Activated CD4-positive, alpha-beta T cell treated with anti-CD3 and anti-CD28 coated beads, Interleukin-2, amount 50 U/mL, for 16 hours (primary cell): ENCODE measurements at regions not wholly inside any gene's neighbourhood (a gene's known extent, or its start where the extent isn't known, plus 50 kb on each side); places are given as distances from the start of the nearest gene placed in this dataset.
"Not testable (repeated sequence)": the region's sequence is repeated elsewhere in the genome, so short reads cannot be mapped to it uniquely, and the experiment has no call there.

Source experiments
- DNase-seq: peaks from one replicate; pipeline ENCODE4 v3.0.0-alpha.2; 2020

- no peak for DNase-seq
Observed at GRCh38 chr1:182003953-182004586, 57.4 kb downstream of the ZNF648 start.

- DNase-seq, result no peak
Observed at GRCh38 chr1:182003025-182003725, 58.3 kb downstream of the ZNF648 start.

- no peak for DNase-seq
Observed at GRCh38 chr1:182002570-182002969, 58.9 kb downstream of the ZNF648 start.

- DNase-seq, result no peak
Observed at GRCh38 chr1:181998858-181999257, 62.7 kb downstream of the ZNF648 start.

- no peak for DNase-seq
Observed at GRCh38 chr1:181992072-181992471, 69.4 kb downstream of the ZNF648 start.

- no peak for DNase-seq
Observed at GRCh38 chr1:181990728-181991127, 70.8 kb downstream of the ZNF648 start.

- DNase-seq, result no peak
Observed at GRCh38 chr1:181989261-181989920, 72.1 kb downstream of the ZNF648 start.

- DNase-seq, result no peak
Observed at GRCh38 chr1:181987996-181988395, 73.5 kb downstream of the ZNF648 start.

- DNase-seq, result no peak
Observed at GRCh38 chr1:181987334-181987895, 74.1 kb downstream of the ZNF648 start.

- no peak for DNase-seq
Observed at GRCh38 chr1:181986907-181987305, 74.6 kb downstream of the ZNF648 start.

- DNase-seq, result no peak
Observed at GRCh38 chr1:181985936-181986906, 75.3 kb downstream of the ZNF648 start.

- no peak for DNase-seq
Observed at GRCh38 chr1:181985281-181985680, 76.2 kb downstream of the ZNF648 start.

- no peak for DNase-seq
Observed at GRCh38 chr1:181984006-181984405, 77.5 kb downstream of the ZNF648 start.

- DNase-seq, result no peak
Observed at GRCh38 chr1:181981821-181982220, 79.7 kb downstream of the ZNF648 start.

GRCh38 chr1:181972256-181972655 is 89.3 kb downstream of the ZNF648 start:
- no peak for DNase-seq

- DNase-seq, result no peak
Observed at GRCh38 chr1:181971424-181971823, 90.1 kb downstream of the ZNF648 start.

GRCh38 chr1:181969902-181970301 is 91.6 kb downstream of the ZNF648 start:
- DNase-seq, result no peak

GRCh38 chr1:181954696-181955095 is 106.8 kb downstream of the ZNF648 start:
- DNase-seq, result not testable (repeated sequence)

- DNase-seq, result not testable (repeated sequence)
Observed at GRCh38 chr1:181954178-181954577, 107.3 kb downstream of the ZNF648 start.

- DNase-seq, result no peak
Observed at GRCh38 chr1:181953596-181953995, 107.9 kb downstream of the ZNF648 start.

GRCh38 chr1:181951213-181951612 is 110.3 kb downstream of the ZNF648 start:
- DNase-seq, result no peak

- no peak for DNase-seq
Observed at GRCh38 chr1:181949500-181949899, 112.0 kb downstream of the ZNF648 start.

- no peak for DNase-seq
Observed at GRCh38 chr1:181948372-181948771, 113.1 kb downstream of the ZNF648 start.
